ENCODE measurements at regions not wholly inside any gene's neighbourhood (a gene's known extent, or its start where the extent isn't known, plus 50 kb on each side); places are given as distances from the start of the nearest gene placed in this dataset.
"Not testable (repeated sequence)": the region's sequence is repeated elsewhere in the genome, so short reads cannot be mapped to it uniquely, and the experiment has no call there.

DNA sequence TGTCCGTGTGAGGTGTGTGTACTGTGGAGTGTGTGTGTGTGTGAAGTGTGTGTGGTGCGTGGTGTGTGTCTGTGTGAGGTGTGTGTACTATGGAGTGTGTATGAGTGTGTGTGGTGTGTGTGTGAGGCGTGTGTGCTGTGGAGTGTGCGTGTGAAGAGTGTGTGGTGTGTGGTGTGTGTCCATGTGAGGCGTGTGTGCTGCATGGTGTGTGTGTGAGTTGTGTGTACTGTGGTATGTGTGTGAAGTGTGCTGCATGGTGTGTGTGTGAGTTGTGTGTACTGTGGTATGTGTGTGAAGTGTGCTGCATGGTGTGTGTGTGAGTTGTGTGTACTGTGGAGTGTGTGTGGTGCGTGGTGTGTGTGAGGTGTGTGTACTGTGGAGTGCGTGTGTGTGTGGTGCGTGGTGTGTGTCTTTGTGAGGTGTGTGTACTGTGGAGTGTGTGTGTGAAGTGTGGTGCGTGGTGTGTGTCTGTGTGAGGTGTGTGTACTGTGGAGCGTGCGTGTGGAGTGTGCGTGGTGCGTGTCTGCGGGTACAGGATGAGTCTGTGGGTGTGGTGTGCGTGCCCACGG, 82.4 kb upstream of the PRR5 start:
- not testable (repeated sequence) for TF ChIP-seq ATF2 (CRISPR knock-in tag; IDR thresholded peaks at IDR 0.05); ZNF165 (CRISPR knock-in tag; IDR thresholded peaks at IDR 0.05; ENCODE audit: borderline replicate concordance); ZNF408 (CRISPR knock-in tag; IDR thresholded peaks at IDR 0.05; ENCODE audit: low read depth); TAF7 (tag; IDR thresholded peaks at IDR 0.05); ZNF436 (CRISPR knock-in tag; IDR thresholded peaks at IDR 0.05); HDAC6 (IDR thresholded peaks at IDR 0.05; ENCODE audit: low read depth, low read length); MYBL2 (IDR thresholded peaks at IDR 0.05; ENCODE audit: low read depth); MYBL2 (CRISPR knock-in tag; IDR thresholded peaks at IDR 0.05; ENCODE audit: borderline replicate concordance)
- TF ChIP-seq, protein P1, sequence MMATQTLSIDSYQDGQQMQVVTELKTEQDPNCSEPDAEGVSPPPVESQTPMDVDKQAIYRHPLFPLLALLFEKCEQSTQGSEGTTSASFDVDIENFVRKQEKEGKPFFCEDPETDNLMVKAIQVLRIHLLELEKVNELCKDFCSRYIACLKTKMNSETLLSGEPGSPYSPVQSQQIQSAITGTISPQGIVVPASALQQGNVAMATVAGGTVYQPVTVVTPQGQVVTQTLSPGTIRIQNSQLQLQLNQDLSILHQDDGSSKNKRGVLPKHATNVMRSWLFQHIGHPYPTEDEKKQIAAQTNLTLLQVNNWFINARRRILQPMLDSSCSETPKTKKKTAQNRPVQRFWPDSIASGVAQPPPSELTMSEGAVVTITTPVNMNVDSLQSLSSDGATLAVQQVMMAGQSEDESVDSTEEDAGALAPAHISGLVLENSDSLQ (IDR thresholded peaks at IDR 0.05), result not testable (repeated sequence)

All from K562 (cell line).